ENCODE measurements at regions not wholly inside any gene's neighbourhood (a gene's known extent, or its start where the extent isn't known, plus 50 kb on each side); places are given as distances from the start of the nearest gene placed in this dataset.
A peak's percentile ranks its signal among the peaks of the same experiment; 100 is the strongest.

GRCh38 chr10:2620827-2621521 is 446.4 kb upstream of the PFKP start:
- Mint-ChIP-seq H3K27me3 (no peaks in the 10 kb centered on the region), H3K27ac (peak overlapping the region in 1 of 3 donors; percentile 58), H3K4me1 (no peaks in the 10 kb centered on the region), H3K9me3 (peaks cover 0 to 3% (median 1%) of the 10 kb centered on the region in 7 donors), H3K36me3 (no peaks in the 10 kb centered on the region), H3K4me3 (no peak overlapping the region)
- H3K36me3 ChIP-seq (ENCODE audit: control insufficient read depth, insufficient read depth, low read length), result no peaks in the 10 kb centered on the region
- no peaks in the 10 kb centered on the region for H3K27me3 ChIP-seq (ENCODE audit: control insufficient read depth, insufficient read depth, low read length)
- no peak overlapping the region for H3K27ac ChIP-seq (ENCODE audit: insufficient read depth, low read length, poor library complexity, severe bottlenecking)
- no peak overlapping the region for H3K4me3 ChIP-seq (ENCODE audit: low read depth, low read length)
- no peaks in the 10 kb centered on the region for H3K9me3 ChIP-seq (ENCODE audit: control insufficient read depth in 2 of 2, low read length in 2 of 2)
- no peak for DNase-seq
- ATAC-seq (ENCODE audit: low read depth in 2 of 2), result no peak
- H3K4me1 ChIP-seq (ENCODE audit: control insufficient read depth, insufficient read depth, low read length, poor library complexity, severe bottlenecking), result no peaks in the 10 kb centered on the region

- Mint-ChIP-seq H3K27me3 (no peaks in the 10 kb centered on the region), H3K27ac (no peak overlapping the region), H3K36me3 (no peaks in the 10 kb centered on the region), H3K9me3 (peaks cover 0 to 3% (median 1%) of the 10 kb centered on the region in 7 donors), H3K4me3 (no peak overlapping the region), H3K4me1 (no peaks in the 10 kb centered on the region)
- ATAC-seq (ENCODE audit: low read depth in 2 of 2), result no peak
- no peaks in the 10 kb centered on the region for H3K27me3 ChIP-seq (ENCODE audit: control insufficient read depth, insufficient read depth, low read length)
- H3K36me3 ChIP-seq (ENCODE audit: control insufficient read depth, insufficient read depth, low read length), result no peaks in the 10 kb centered on the region
- no peak overlapping the region for H3K27ac ChIP-seq (ENCODE audit: insufficient read depth, low read length, poor library complexity, severe bottlenecking)
- H3K4me1 ChIP-seq (ENCODE audit: control insufficient read depth, insufficient read depth, low read length, poor library complexity, severe bottlenecking), result no peaks in the 10 kb centered on the region
- H3K9me3 ChIP-seq (ENCODE audit: control insufficient read depth in 2 of 2, low read length in 2 of 2), result no peaks in the 10 kb centered on the region
- no peak overlapping the region for H3K4me3 ChIP-seq (ENCODE audit: low read depth, low read length)
- DNase-seq, result no peak
These were observed 447.4 kb upstream of the PFKP start for GRCh38 chr10:2619916-2620315.

GRCh38 chr10:2619472-2619871 is 447.9 kb upstream of the PFKP start:
- H3K27me3 Mint-ChIP-seq, result no peaks in the 10 kb centered on the region
- Histone ChIP-seq H3K27me3 (ENCODE audit: control insufficient read depth, insufficient read depth, low read length) (no peaks in the 10 kb centered on the region), H3K27ac (ENCODE audit: insufficient read depth, low read length, poor library complexity, severe bottlenecking) (no peak overlapping the region), H3K4me1 (ENCODE audit: control insufficient read depth, insufficient read depth, low read length, poor library complexity, severe bottlenecking) (no peaks in the 10 kb centered on the region), H3K36me3 (ENCODE audit: control insufficient read depth, insufficient read depth, low read length) (no peaks in the 10 kb centered on the region), H3K4me3 (ENCODE audit: low read depth, low read length) (no peak overlapping the region), H3K9me3 (ENCODE audit: control insufficient read depth in 2 of 2, low read length in 2 of 2) (no peaks in the 10 kb centered on the region)
- H3K4me3 Mint-ChIP-seq, result no peak overlapping the region
- ATAC-seq (ENCODE audit: low read depth in 2 of 2) (no peak), DNase-seq (no peak)
- peaks cover 0 to 3% (median 1%) of the 10 kb centered on the region in 7 donors for H3K9me3 Mint-ChIP-seq
- no peaks in the 10 kb centered on the region for H3K4me1 Mint-ChIP-seq
- no peak overlapping the region for H3K27ac Mint-ChIP-seq
- H3K36me3 Mint-ChIP-seq, result no peaks in the 10 kb centered on the region

GRCh38 chr10:2618690-2619089 is 448.7 kb upstream of the PFKP start:
- Mint-ChIP-seq H3K9me3 (peaks cover 0 to 3% (median 1%) of the 10 kb centered on the region in 7 donors), H3K4me3 (no peak overlapping the region), H3K36me3 (no peaks in the 10 kb centered on the region), H3K4me1 (no peaks in the 10 kb centered on the region), H3K27ac (no peak overlapping the region), H3K27me3 (no peaks in the 10 kb centered on the region)
- H3K4me3 ChIP-seq (ENCODE audit: low read depth, low read length), result no peak overlapping the region
- ATAC-seq (ENCODE audit: low read depth in 2 of 2), result no peak
- H3K9me3 ChIP-seq (ENCODE audit: control insufficient read depth in 2 of 2, low read length in 2 of 2), result no peaks in the 10 kb centered on the region
- H3K27me3 ChIP-seq (ENCODE audit: control insufficient read depth, insufficient read depth, low read length), result no peaks in the 10 kb centered on the region
- DNase-seq, result no peak
- no peak overlapping the region for H3K27ac ChIP-seq (ENCODE audit: insufficient read depth, low read length, poor library complexity, severe bottlenecking)
- H3K4me1 ChIP-seq (ENCODE audit: control insufficient read depth, insufficient read depth, low read length, poor library complexity, severe bottlenecking), result no peaks in the 10 kb centered on the region
- no peaks in the 10 kb centered on the region for H3K36me3 ChIP-seq (ENCODE audit: control insufficient read depth, insufficient read depth, low read length)

GRCh38 chr10:2616215-2616614 is 451.1 kb upstream of the PFKP start:
- Histone ChIP-seq H3K9me3 (ENCODE audit: control insufficient read depth in 2 of 2, low read length in 2 of 2) (peaks cover 0 to 2% of the 10 kb centered on the region in 2 experiments), H3K36me3 (ENCODE audit: control insufficient read depth, insufficient read depth, low read length) (no peaks in the 10 kb centered on the region), H3K27me3 (ENCODE audit: control insufficient read depth, insufficient read depth, low read length) (no peaks in the 10 kb centered on the region), H3K27ac (ENCODE audit: insufficient read depth, low read length, poor library complexity, severe bottlenecking) (no peak overlapping the region), H3K4me3 (ENCODE audit: low read depth, low read length) (no peak overlapping the region), H3K4me1 (ENCODE audit: control insufficient read depth, insufficient read depth, low read length, poor library complexity, severe bottlenecking) (no peaks in the 10 kb centered on the region)
- H3K27ac Mint-ChIP-seq, result no peak overlapping the region
- no peak overlapping the region for H3K4me3 Mint-ChIP-seq
- H3K27me3 Mint-ChIP-seq, result no peaks in the 10 kb centered on the region
- no peak for ATAC-seq (ENCODE audit: low read depth in 2 of 2)
- H3K4me1 Mint-ChIP-seq, result no peaks in the 10 kb centered on the region
- H3K36me3 Mint-ChIP-seq, result no peaks in the 10 kb centered on the region
- no peak for DNase-seq
- H3K9me3 Mint-ChIP-seq, result peaks cover 0 to 10% (median 2%) of the 10 kb centered on the region in 7 donors

- H3K36me3 Mint-ChIP-seq, result no peaks in the 10 kb centered on the region
- Histone ChIP-seq H3K4me3 (ENCODE audit: low read depth, low read length) (no peak overlapping the region), H3K9me3 (ENCODE audit: control insufficient read depth in 2 of 2, low read length in 2 of 2) (peaks cover 0 to 2% of the 10 kb centered on the region in 2 experiments), H3K27me3 (ENCODE audit: control insufficient read depth, insufficient read depth, low read length) (no peaks in the 10 kb centered on the region), H3K4me1 (ENCODE audit: control insufficient read depth, insufficient read depth, low read length, poor library complexity, severe bottlenecking) (no peaks in the 10 kb centered on the region), H3K36me3 (ENCODE audit: control insufficient read depth, insufficient read depth, low read length) (no peaks in the 10 kb centered on the region), H3K27ac (ENCODE audit: insufficient read depth, low read length, poor library complexity, severe bottlenecking) (no peak overlapping the region)
- ATAC-seq (ENCODE audit: low read depth in 2 of 2) (no peak), DNase-seq (no peak)
- H3K4me1 Mint-ChIP-seq, result no peaks in the 10 kb centered on the region
- H3K4me3 Mint-ChIP-seq, result no peak overlapping the region
- no peaks in the 10 kb centered on the region for H3K27me3 Mint-ChIP-seq
- no peak overlapping the region for H3K27ac Mint-ChIP-seq
- peaks cover 0 to 12% (median 0%) of the 10 kb centered on the region in 7 donors for H3K9me3 Mint-ChIP-seq
These were observed 455.7 kb upstream of the PFKP start for GRCh38 chr10:2611603-2612002.

GRCh38 chr10:2610946-2611345 is 456.4 kb upstream of the PFKP start:
- Histone ChIP-seq H3K9me3 (ENCODE audit: control insufficient read depth in 2 of 2, low read length in 2 of 2) (peaks cover 0 to 2% of the 10 kb centered on the region in 2 experiments), H3K36me3 (ENCODE audit: control insufficient read depth, insufficient read depth, low read length) (no peaks in the 10 kb centered on the region), H3K27me3 (ENCODE audit: control insufficient read depth, insufficient read depth, low read length) (no peaks in the 10 kb centered on the region), H3K27ac (ENCODE audit: insufficient read depth, low read length, poor library complexity, severe bottlenecking) (no peak overlapping the region), H3K4me3 (ENCODE audit: low read depth, low read length) (no peak overlapping the region), H3K4me1 (ENCODE audit: control insufficient read depth, insufficient read depth, low read length, poor library complexity, severe bottlenecking) (no peaks in the 10 kb centered on the region)
- H3K4me3 Mint-ChIP-seq, result no peak overlapping the region
- DNase-seq (no peak), ATAC-seq (ENCODE audit: low read depth in 2 of 2) (no peak)
- peaks cover 0 to 16% (median 0%) of the 10 kb centered on the region in 7 donors for H3K9me3 Mint-ChIP-seq
- no peaks in the 10 kb centered on the region for H3K4me1 Mint-ChIP-seq
- no peaks in the 10 kb centered on the region for H3K36me3 Mint-ChIP-seq
- H3K27me3 Mint-ChIP-seq, result no peaks in the 10 kb centered on the region
- no peak overlapping the region for H3K27ac Mint-ChIP-seq

- Histone ChIP-seq H3K9me3 (ENCODE audit: control insufficient read depth in 2 of 2, low read length in 2 of 2) (no peaks in the 10 kb centered on the region), H3K27ac (ENCODE audit: insufficient read depth, low read length, poor library complexity, severe bottlenecking) (no peak overlapping the region), H3K4me1 (ENCODE audit: control insufficient read depth, insufficient read depth, low read length, poor library complexity, severe bottlenecking) (no peaks in the 10 kb centered on the region), H3K36me3 (ENCODE audit: control insufficient read depth, insufficient read depth, low read length) (no peaks in the 10 kb centered on the region), H3K27me3 (ENCODE audit: control insufficient read depth, insufficient read depth, low read length) (no peaks in the 10 kb centered on the region), H3K4me3 (ENCODE audit: low read depth, low read length) (no peak overlapping the region)
- DNase-seq (no peak), ATAC-seq (ENCODE audit: low read depth in 2 of 2) (no peak)
- Mint-ChIP-seq H3K4me3 (no peak overlapping the region), H3K36me3 (no peaks in the 10 kb centered on the region), H3K27ac (no peak overlapping the region), H3K27me3 (no peaks in the 10 kb centered on the region), H3K4me1 (no peaks in the 10 kb centered on the region), H3K9me3 (peaks cover 0 to 7% (median 1%) of the 10 kb centered on the region in 7 donors)
These were observed 462.5 kb upstream of the PFKP start for GRCh38 chr10:2604891-2605290.
